ENCODE measurements at regions not wholly inside any gene's neighbourhood (a gene's known extent, or its start where the extent isn't known, plus 50 kb on each side); places are given as distances from the start of the nearest gene placed in this dataset.

DNA sequence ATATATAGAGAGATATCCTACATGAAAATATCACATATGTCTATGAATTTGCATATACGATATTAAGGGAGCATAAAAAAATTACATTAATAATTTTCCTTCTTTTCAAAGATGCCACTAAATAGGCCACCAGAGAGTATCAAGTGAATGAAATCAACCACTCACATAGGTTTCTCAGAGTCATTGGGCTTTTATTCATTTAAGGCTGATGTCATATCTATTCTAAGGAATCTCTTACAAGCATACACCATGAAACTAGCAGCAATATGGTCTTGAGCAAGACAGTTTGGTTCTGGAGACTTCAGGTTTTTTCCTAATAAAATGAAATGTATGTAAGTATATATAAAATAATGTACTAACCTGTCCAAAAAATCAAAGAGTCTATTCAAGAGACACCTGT lies 420.4 kb downstream of the PLA2G4A start:
- ATAC-seq (no peak), DNase-seq (no peak)
- Histone ChIP-seq H3K27me3 (no peaks in the 10 kb centered on the region), H3K4me1 (no peaks in the 10 kb centered on the region), H3K9me3 (no peaks in the 10 kb centered on the region), H3K27ac (no peak overlapping the region), H3K4me3 (no peak overlapping the region), H3K36me3 (replicated peaks in 1 of 2; ENCODE audit: insufficient read depth in 1 of 2, low read depth in 2 of 2) (no peaks in the 10 kb centered on the region)
- 58 to 64% methylated on average over 1 of the region's 1 CpG for WGBS, 2 donors
- no peak for TF ChIP-seq CTCF (IDR thresholded peaks at IDR 0.05)
- no peak for TF ChIP-seq POLR2A (IDR thresholded peaks at IDR 0.05)
- intact Hi-C loops (cut with DNase I) = no loop called here

GRCh38 chr1:187252923-187253322 lies 424.2 kb downstream of the PLA2G4A start:
- no peaks in the 10 kb centered on the region for H3K9me3 ChIP-seq
- 78 to 88% methylated on average over 1 of the region's 1 CpG for WGBS, 2 donors
- H3K4me3 ChIP-seq = no peak overlapping the region
- TF ChIP-seq CTCF (IDR thresholded peaks at IDR 0.05) = no peak
- TF ChIP-seq POLR2A (IDR thresholded peaks at IDR 0.05) = no peak
- H3K36me3 ChIP-seq (replicated peaks in 1 of 2; ENCODE audit: insufficient read depth in 1 of 2, low read depth in 2 of 2) = no peaks in the 10 kb centered on the region
- no peak for ATAC-seq
- no peak overlapping the region for H3K27ac ChIP-seq
- intact Hi-C loops (cut with DNase I) = no loop called here
- H3K4me1 ChIP-seq = no peaks in the 10 kb centered on the region
- no peaks in the 10 kb centered on the region for H3K27me3 ChIP-seq
- no peak for DNase-seq

DNA sequence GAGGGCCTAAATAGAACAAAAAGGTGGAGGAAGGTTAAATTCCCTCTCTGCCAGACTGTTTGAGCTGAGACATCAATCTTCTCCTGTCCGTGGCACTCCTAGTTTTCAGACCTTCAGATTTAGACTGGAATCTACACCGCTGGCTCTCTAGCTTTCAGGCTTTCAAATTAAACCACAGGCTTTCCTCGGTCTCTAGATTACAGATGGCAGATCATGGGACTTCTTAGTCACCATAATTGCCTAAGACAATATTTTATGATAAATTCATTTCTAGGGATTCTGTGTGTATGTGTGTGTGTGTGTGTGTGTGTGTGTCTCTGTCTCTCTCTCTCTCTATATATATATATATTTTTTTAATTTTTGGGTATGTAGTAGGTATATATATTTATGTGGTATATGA lies 428.7 kb downstream of the PLA2G4A start:
- no peak overlapping the region for H3K4me3 ChIP-seq
- H3K9me3 ChIP-seq = no peaks in the 10 kb centered on the region
- 52 to 54% methylated on average over 3 of the region's 3 CpGs for WGBS, 2 donors
- no peak for DNase-seq
- intact Hi-C loops (cut with DNase I) = no loop called here
- ATAC-seq = no peak
- no peak for TF ChIP-seq POLR2A (IDR thresholded peaks at IDR 0.05)
- TF ChIP-seq CTCF (IDR thresholded peaks at IDR 0.05) = no peak
- no peaks in the 10 kb centered on the region for H3K4me1 ChIP-seq
- H3K27me3 ChIP-seq = no peaks in the 10 kb centered on the region
- no peaks in the 10 kb centered on the region for H3K36me3 ChIP-seq (replicated peaks in 1 of 2; ENCODE audit: insufficient read depth in 1 of 2, low read depth in 2 of 2)
- no peak overlapping the region for H3K27ac ChIP-seq

DNA sequence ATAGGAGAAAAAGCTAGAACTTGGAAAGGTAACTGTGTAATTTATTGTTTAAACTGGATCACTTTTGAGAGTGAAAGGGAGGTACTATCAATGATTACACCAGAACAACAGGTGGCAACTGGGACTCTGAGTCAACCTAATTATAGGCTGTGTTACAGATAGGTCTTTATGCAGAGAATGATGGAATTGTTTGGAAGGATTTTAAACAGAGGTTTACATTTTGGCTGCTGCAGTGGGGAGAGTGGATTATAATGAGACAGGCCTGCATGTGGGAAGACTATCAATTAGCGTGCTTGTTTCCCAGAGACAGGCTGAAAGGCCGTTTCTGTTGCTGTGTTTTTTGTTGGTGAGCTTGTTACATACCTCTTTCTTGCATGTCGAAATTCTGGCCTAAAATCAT lies 432.9 kb downstream of the PLA2G4A start:
- Histone ChIP-seq H3K36me3 (replicated peaks in 1 of 2; ENCODE audit: insufficient read depth in 1 of 2, low read depth in 2 of 2) (no peaks in the 10 kb centered on the region), H3K4me3 (no peak overlapping the region), H3K27me3 (no peaks in the 10 kb centered on the region), H3K9me3 (no peaks in the 10 kb centered on the region), H3K27ac (peak overlapping the region in 1 of 4 donors; percentile 44), H3K4me1 (no peaks in the 10 kb centered on the region)
- intact Hi-C loops (cut with DNase I) = no loop called here
- DNase-seq (no peak), ATAC-seq (no peak)
- no peak for TF ChIP-seq CTCF (IDR thresholded peaks at IDR 0.05)
- TF ChIP-seq POLR2A (IDR thresholded peaks at IDR 0.05) = no peak
- 15 to 26% methylated on average over 3 of the region's 3 CpGs for WGBS, 2 donors

DNA sequence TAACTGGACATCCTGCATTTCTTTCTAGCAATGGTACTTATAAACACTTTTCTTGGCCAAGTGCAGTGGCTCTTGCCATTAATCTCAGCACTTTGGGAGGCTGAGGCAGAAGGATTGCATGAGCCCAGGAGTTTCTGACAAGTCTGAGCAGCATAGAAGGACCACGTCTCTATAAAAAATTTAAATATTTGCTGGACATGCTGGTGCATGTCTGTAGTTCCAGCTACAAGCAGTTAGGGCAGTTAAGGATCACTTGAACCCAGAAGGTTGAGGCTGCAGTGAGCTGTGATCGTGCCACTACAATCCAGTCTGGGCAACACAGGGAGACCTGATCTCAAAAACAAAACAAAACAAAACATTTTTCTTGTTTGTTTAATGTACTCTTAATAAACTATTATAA lies 434.0 kb downstream of the PLA2G4A start:
- no peak for ATAC-seq
- TF ChIP-seq POLR2A (IDR thresholded peaks at IDR 0.05) (no peak), CTCF (IDR thresholded peaks at IDR 0.05) (no peak)
- no peaks in the 10 kb centered on the region for H3K27me3 ChIP-seq
- DNase-seq = no peak
- no peaks in the 10 kb centered on the region for H3K4me1 ChIP-seq
- H3K4me3 ChIP-seq = no peak overlapping the region
- H3K36me3 ChIP-seq (replicated peaks in 1 of 2; ENCODE audit: insufficient read depth in 1 of 2, low read depth in 2 of 2) = no peaks in the 10 kb centered on the region
- no peaks in the 10 kb centered on the region for H3K9me3 ChIP-seq
- intact Hi-C loops (cut with DNase I) = no loop called here
- 54% methylated on average over 2 of the region's 2 CpGs for WGBS, 2 donors
- no peak overlapping the region for H3K27ac ChIP-seq

Data from body of pancreas (tissue), 4 donors.